Neutrophil (primary cell): ENCODE measurements at regions not wholly inside any gene's neighbourhood (a gene's known extent, or its start where the extent isn't known, plus 50 kb on each side); places are given as distances from the start of the nearest gene placed in this dataset.

ENCODE experiments used
- H3K27ac ChIP-seq: fragments of 200-600 bp; sonication (generic); 2 replicates; pipeline ENCODE4 v1.5.1; 2016; ENCODE audit warnings: mild to moderate bottlenecking, moderate library complexity
- H3K27me3 ChIP-seq: fragments of 200-600 bp; sonication (generic); 2 replicates; pipeline ENCODE4 v1.6.0; 2016; ENCODE audit warnings: mild to moderate bottlenecking
- H3K36me3 ChIP-seq: fragments of 200-600 bp; sonication (generic); 2 replicates; pipeline ENCODE4 v1.5.1; 2017
- H3K4me1 ChIP-seq, 2 experiments: fragments of 200-600 bp in 1 of 2; sonication (generic) in 1 of 2; 1 replicate in 1 of 2; 2 replicates in 1 of 2; pipeline versions ENCODE4 v1.5.1 to v1.6.1; 2013 to 2016; ENCODE audit warnings: low read depth in 1 of 2, low read length in 1 of 2, mild to moderate bottlenecking in 1 of 2, moderate library complexity in 1 of 2; ENCODE audit not compliant: control insufficient read depth in 1 of 2, insufficient read depth in 1 of 2
- H3K4me3 ChIP-seq, 2 experiments: fragments of 200-600 bp in 1 of 2; sonication (generic) in 1 of 2; 1 replicate in 1 of 2; 2 replicates in 1 of 2; pipeline ENCODE4 v1.5.1; 2013 to 2016; ENCODE audit warnings: low read depth in 1 of 2, low read length in 1 of 2, mild to moderate bottlenecking in 1 of 2, moderate library complexity in 1 of 2
- H3K9me3 ChIP-seq: fragments of 200-600 bp; sonication (generic); 2 replicates; pipeline ENCODE4 v1.5.1; 2016
- CTCF ChIP-seq: fragments of 200-600 bp; sonication (generic); IDR thresholded peaks from 2 replicates; pipeline ENCODE4 v1.5.1; 2016; ENCODE audit warnings: antibody characterized with exemption

GRCh38 chr7:155138204-155138603, 68.1 kb downstream of the HTR5A start:
- no peaks in the 10 kb centered on the region for H3K9me3 ChIP-seq
- H3K27ac ChIP-seq = no peak overlapping the region
- H3K36me3 ChIP-seq = no peaks in the 10 kb centered on the region
- no peak overlapping the region for H3K4me3 ChIP-seq
- H3K4me1 ChIP-seq = no peaks in the 10 kb centered on the region
- no peak for TF ChIP-seq CTCF
- H3K27me3 ChIP-seq = peaks cover 6% of the 10 kb centered on the region

GRCh38 chr7:155141562-155141961, 71.4 kb downstream of the HTR5A start:
- Histone ChIP-seq H3K27ac (no peak overlapping the region), H3K36me3 (no peaks in the 10 kb centered on the region), H3K4me1 (no peaks in the 10 kb centered on the region), H3K4me3 (no peak overlapping the region), H3K9me3 (no peaks in the 10 kb centered on the region), H3K27me3 (peaks cover 6% of the 10 kb centered on the region)
- no peak for TF ChIP-seq CTCF

- peaks cover 6% of the 10 kb centered on the region for H3K27me3 ChIP-seq
- no peak overlapping the region for H3K27ac ChIP-seq
- TF ChIP-seq CTCF = no peak
- no peaks in the 10 kb centered on the region for H3K36me3 ChIP-seq
- H3K9me3 ChIP-seq = no peaks in the 10 kb centered on the region
- no peaks in the 10 kb centered on the region for H3K4me1 ChIP-seq
- H3K4me3 ChIP-seq = no peak overlapping the region
Observed at GRCh38 chr7:155143381-155143780, 73.3 kb downstream of the HTR5A start.

- H3K27ac ChIP-seq = no peak overlapping the region
- H3K36me3 ChIP-seq = no peaks in the 10 kb centered on the region
- H3K27me3 ChIP-seq = peaks cover 6% of the 10 kb centered on the region
- H3K4me1 ChIP-seq = no peaks in the 10 kb centered on the region
- no peak for TF ChIP-seq CTCF
- no peaks in the 10 kb centered on the region for H3K9me3 ChIP-seq
- no peak overlapping the region for H3K4me3 ChIP-seq
Observed at GRCh38 chr7:155144371-155144770, 74.2 kb downstream of the HTR5A start.

- TF ChIP-seq CTCF = no peak
- Histone ChIP-seq H3K36me3 (no peaks in the 10 kb centered on the region), H3K9me3 (no peaks in the 10 kb centered on the region), H3K4me1 (no peaks in the 10 kb centered on the region), H3K4me3 (no peak overlapping the region), H3K27ac (no peak overlapping the region), H3K27me3 (peaks cover 6% of the 10 kb centered on the region)
Observed at GRCh38 chr7:155145477-155146255, 75.5 kb downstream of the HTR5A start.
